GM12891 (cell line): ENCODE measurements at regions not wholly inside any gene's neighbourhood (a gene's known extent, or its start where the extent isn't known, plus 50 kb on each side); places are given as distances from the start of the nearest gene placed in this dataset.

Experiments used
- POLR2A ChIP-seq: IDR thresholded peaks from 2 replicates; pipeline ENCODE4 v1.6.1; 2011; ENCODE audit warnings: low read depth, low read length, control low read depth
- POLR2AphosphoS5 ChIP-seq: IDR thresholded peaks from 2 replicates; pipeline ENCODE4 v1.6.1; 2011; ENCODE audit warnings: low read depth, low read length, control low read depth

- TF ChIP-seq POLR2A: no peak
- no peak for TF ChIP-seq POLR2AphosphoS5
Observed at GRCh38 chr9:80504601-80505230, 933.0 kb downstream of the TLE4 start.
